Stomach (tissue), 8 donors: ENCODE measurements at regions not wholly inside any gene's neighbourhood (a gene's known extent, or its start where the extent isn't known, plus 50 kb on each side); places are given as distances from the start of the nearest gene placed in this dataset.

Experiments used
- DNase-seq, 2 donors: peaks; one replicate each; pipeline versions ENCODE4 v3.0.0 to v3.0.0-alpha.2; 2013 to 2019
- H3K27ac ChIP-seq, 5 donors: fragments of 200-600 bp in 4 of 5; sonication (generic) in 4 of 5; one replicate each; pipeline ENCODE4 v1.5.1; 2013 to 2019; ENCODE audit warnings: mild to moderate bottlenecking in 1 of 5, moderate library complexity in 1 of 5
- H3K27me3 ChIP-seq, 3 donors: fragments of 200-600 bp; sonication (generic); one replicate each; pipeline ENCODE4 v1.5.1; 2017 to 2019; ENCODE audit warnings: mixed run types in 1 of 3
- H3K36me3 ChIP-seq, 4 donors: fragments of 200-600 bp; sonication (generic); 1 replicate in 3 of 4; 2 replicates in 1 of 4; pipeline ENCODE4 v1.5.1; 2016 to 2019
- H3K4me1 ChIP-seq, 4 donors: fragments of 200-600 bp; sonication (generic); one replicate each; pipeline ENCODE4 v1.5.1; 2016 to 2019
- H3K4me3 ChIP-seq, 4 donors: fragments of 200-600 bp; sonication (generic) in 3 of 4; one replicate each; pipeline ENCODE4 v1.5.1; 2016 to 2019; ENCODE audit warnings: mild to moderate bottlenecking in 1 of 4
- H3K9me3 ChIP-seq, 4 donors: fragments of 200-600 bp; sonication (generic); one replicate each; pipeline ENCODE4 v1.5.1; 2016 to 2019
- EP300 ChIP-seq: sonication (generic); formaldehyde crosslinking; IDR thresholded peaks from one replicate; pipeline ENCODE4 v1.6.1; 2017; ENCODE audit warnings: antibody characterized with exemption
- POLR2A ChIP-seq, 4 donors: fragments of 450-650 bp; IDR thresholded peaks; one replicate each; pipeline ENCODE4 v1.6.1; 2016; ENCODE audit warnings: antibody characterized with exemption in 4 of 4, control low read depth in 2 of 4, mild to moderate bottlenecking in 1 of 4, moderate library complexity in 1 of 4
- POLR2AphosphoS5 ChIP-seq, 3 donors: sonication (generic); formaldehyde crosslinking; IDR thresholded peaks; one replicate each; pipeline ENCODE4 v1.6.1; 2016; ENCODE audit warnings: antibody characterized with exemption in 3 of 3
- WGBS, 5 donors: extraction: QIAGEN DNeasy Blood & Tissue Kit in 3 of 5; methylation state at CpG; one replicate each; pipeline versions ENCODE4 v1.1.5 to v1.1.7; 2013 to 2018; 5-methylcytosine and 5-hydroxymethylcytosine counted together
- intact Hi-C: fragments of 100-400 bp; cut with DNase I; formaldehyde crosslinking; loops from one replicate; pipeline ENCODE4 v1.15.1; 2023; ENCODE audit warnings: low total_unique reads
- TF ChIP-seq, protein P1 (sequence below), 7 experiments: fragments of 450-650 bp in 4 of 7; fragments of 200-600 bp in 3 of 7; sonication (generic) in 3 of 7; IDR thresholded peaks; one replicate each; pipeline ENCODE4 v1.5.1; 2016 to 2019; ENCODE audit warnings: antibody characterized with exemption in 7 of 7, control low read depth in 2 of 7, mild to moderate bottlenecking in 1 of 7
- donor health status: healthy with polysubstance abuse.
- donor health status: Bipolar disorder and iron deficiency.
- donor health status: healthy.

DNA sequence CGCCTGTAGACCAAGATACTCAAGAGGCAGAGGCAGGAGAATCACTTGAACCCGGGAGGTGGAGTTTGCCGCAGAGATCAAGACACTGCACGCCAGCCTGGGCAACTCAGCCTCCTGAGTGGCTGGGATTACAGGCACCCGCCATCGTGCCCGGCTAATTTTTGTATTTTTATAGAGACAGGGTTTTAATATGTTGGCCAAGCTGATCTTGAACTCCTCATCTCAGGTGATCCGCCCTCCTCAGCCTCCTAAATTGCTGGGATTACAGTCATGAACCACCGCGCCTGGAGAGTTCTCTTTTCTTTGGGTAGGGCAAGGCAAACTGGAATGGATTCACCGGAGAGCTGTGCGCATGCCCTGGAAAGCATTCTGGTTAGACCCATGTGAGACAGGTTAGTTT, 179.3 kb upstream of the ALG10B start:
- no peak overlapping the region for H3K4me3 ChIP-seq
- H3K4me1 ChIP-seq = peaks cover 8 to 19% (median 13%) of the 10 kb centered on the region in 4 donors
- H3K27me3 ChIP-seq = peaks cover 0 to 16% (median 0%) of the 10 kb centered on the region in 3 donors
- no peak overlapping the region for H3K27ac ChIP-seq
- intact Hi-C loops = no loop called here
- WGBS, 5 donors = 85 to 97% (median 95%) methylated on average over 12 of the region's 12 CpGs
- TF ChIP-seq EP300 = no peak
- TF ChIP-seq POLR2AphosphoS5 (IDR thresholded peaks at IDR 0.05) = no peak
- TF ChIP-seq, protein P1, sequence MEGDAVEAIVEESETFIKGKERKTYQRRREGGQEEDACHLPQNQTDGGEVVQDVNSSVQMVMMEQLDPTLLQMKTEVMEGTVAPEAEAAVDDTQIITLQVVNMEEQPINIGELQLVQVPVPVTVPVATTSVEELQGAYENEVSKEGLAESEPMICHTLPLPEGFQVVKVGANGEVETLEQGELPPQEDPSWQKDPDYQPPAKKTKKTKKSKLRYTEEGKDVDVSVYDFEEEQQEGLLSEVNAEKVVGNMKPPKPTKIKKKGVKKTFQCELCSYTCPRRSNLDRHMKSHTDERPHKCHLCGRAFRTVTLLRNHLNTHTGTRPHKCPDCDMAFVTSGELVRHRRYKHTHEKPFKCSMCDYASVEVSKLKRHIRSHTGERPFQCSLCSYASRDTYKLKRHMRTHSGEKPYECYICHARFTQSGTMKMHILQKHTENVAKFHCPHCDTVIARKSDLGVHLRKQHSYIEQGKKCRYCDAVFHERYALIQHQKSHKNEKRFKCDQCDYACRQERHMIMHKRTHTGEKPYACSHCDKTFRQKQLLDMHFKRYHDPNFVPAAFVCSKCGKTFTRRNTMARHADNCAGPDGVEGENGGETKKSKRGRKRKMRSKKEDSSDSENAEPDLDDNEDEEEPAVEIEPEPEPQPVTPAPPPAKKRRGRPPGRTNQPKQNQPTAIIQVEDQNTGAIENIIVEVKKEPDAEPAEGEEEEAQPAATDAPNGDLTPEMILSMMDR (IDR thresholded peaks at IDR 0.05) = no peak
- no peak for TF ChIP-seq POLR2A (IDR thresholded peaks at IDR 0.05)
- no peaks in the 10 kb centered on the region for H3K36me3 ChIP-seq
- no peak for DNase-seq
- no peaks in the 10 kb centered on the region for H3K9me3 ChIP-seq

DNA sequence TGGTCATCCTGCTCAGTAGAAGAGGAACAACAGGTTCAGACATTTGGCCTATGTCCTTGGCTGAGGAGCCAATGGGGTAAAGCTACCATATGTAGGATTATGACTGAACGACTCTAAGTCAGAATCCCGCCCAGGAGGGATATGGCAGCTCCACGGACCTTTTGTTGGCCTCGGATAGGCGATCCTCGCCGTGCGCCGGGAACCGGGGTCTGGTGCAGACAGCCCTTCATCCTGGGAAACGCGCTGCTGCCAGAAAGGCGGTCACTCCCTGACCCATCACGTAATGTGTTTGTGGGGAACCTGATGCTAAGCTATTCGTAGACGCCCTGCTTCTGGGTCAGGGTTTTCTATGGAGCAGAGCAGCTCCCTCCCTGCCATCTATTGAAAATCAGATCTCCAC, 178.9 kb upstream of the ALG10B start:
- Histone ChIP-seq H3K36me3 (no peaks in the 10 kb centered on the region), H3K27ac (peak overlapping the region in 1 of 5 donors; percentile 74), H3K4me3 (peak overlapping the region in 1 of 4 donors; percentile 49), H3K27me3 (peaks cover 0 to 16% (median 0%) of the 10 kb centered on the region in 3 donors), H3K9me3 (no peaks in the 10 kb centered on the region), H3K4me1 (peaks cover 5 to 18% (median 13%) of the 10 kb centered on the region in 4 donors)
- 57 to 78% (median 73%) methylated on average over 15 to 16 of the region's 16 CpGs for WGBS, 5 donors
- intact Hi-C loops = no loop called here
- DNase-seq = no peak
- TF ChIP-seq POLR2A (IDR thresholded peaks at IDR 0.05) (no peak), EP300 (no peak), POLR2AphosphoS5 (IDR thresholded peaks at IDR 0.05) (no peak)
- TF ChIP-seq, protein P1 (IDR thresholded peaks at IDR 0.05) = no peak

DNA sequence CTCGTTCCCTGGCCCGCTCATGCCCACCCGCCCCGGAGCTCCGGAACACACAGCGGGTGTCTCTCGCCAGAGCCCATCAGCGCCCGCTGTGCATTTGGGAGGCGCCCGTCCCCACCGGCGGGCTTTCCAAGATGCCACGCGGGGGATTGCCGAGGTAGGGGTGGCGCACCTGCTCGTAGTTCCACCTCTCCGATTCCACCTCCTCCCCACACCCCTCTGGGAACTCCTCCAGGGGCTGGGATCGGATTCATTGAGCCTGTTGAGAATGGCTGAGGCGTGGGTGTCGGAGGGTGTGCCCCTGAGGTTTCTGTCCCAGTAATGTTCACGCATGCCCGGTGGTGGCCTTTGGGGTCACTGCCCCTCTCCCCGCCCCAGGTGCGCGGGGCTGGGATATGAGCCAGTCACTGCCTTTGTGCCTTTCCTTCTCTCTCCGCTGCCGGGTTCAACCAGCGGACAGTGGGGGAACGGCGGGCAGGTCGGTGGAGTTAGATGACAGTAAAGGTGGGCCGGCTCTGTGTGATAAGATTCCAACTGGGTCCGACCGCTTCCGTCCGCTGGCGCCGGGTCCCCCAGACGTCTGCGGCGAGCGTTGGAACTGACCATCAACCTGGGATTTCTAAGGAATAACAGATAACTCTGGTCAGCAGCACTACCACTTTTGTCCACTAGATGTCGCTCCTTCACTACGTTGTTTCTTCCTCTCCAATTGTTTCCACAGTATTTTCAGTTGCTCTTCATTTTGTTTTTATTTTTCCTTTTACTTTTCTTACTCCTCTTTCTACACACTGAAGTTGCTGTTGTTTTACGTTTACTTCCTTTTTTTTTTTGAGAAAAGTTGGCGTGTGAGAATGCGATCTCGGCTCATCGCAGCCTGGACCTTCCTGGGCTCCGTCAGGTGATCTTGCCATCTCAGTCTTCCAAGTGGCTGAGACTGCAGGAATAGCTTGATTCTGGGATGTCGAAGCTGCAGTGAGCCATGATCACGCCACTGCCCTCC, 178.1 kb upstream of the ALG10B start:
- TF ChIP-seq, protein P1 (IDR thresholded peaks at IDR 0.05) = peak in 6 of 7 experiments; percentile 47 to 99 (median 98)
- TF ChIP-seq POLR2A (IDR thresholded peaks at IDR 0.05) (no peak), POLR2AphosphoS5 (IDR thresholded peaks at IDR 0.05) (peak in 1 of 3 donors; percentile 34)

DNA sequence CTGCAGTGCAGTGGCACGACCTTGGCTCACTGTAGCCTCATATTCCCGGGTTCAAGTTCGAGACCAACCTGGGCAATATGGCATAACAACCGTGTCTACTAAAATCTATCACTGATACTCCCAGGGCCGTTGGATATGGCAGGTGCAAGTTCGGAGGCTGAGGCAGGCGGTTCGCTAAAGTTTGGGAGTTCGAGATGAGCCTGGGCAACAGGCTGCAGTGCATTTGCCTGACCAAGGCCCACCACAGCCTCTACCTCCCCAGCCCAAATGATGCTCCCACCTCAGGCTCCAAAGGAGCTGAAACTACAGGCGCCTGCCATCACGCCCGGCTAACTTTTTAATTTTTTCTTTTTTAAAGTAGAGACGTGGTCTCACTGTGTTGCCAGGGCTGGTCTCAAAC, 177.1 kb upstream of the ALG10B start:
- Histone ChIP-seq H3K4me3 (no peak overlapping the region), H3K36me3 (no peaks in the 10 kb centered on the region), H3K9me3 (no peaks in the 10 kb centered on the region), H3K27me3 (peaks cover 0 to 16% (median 0%) of the 10 kb centered on the region in 3 donors), H3K4me1 (peaks cover 4 to 18% (median 13%) of the 10 kb centered on the region in 4 donors), H3K27ac (no peak overlapping the region)
- TF ChIP-seq POLR2AphosphoS5 (IDR thresholded peaks at IDR 0.05) = no peak
- no peak for TF ChIP-seq EP300
- no peak for TF ChIP-seq POLR2A (IDR thresholded peaks at IDR 0.05)
- TF ChIP-seq, protein P1 (IDR thresholded peaks at IDR 0.05) = no peak
- intact Hi-C loops = no loop called here
- no peak for DNase-seq
- WGBS, 5 donors = 73 to 90% (median 83%) methylated on average over 13 of the region's 13 CpGs

More for the DNA sequence above, 178.1 kb upstream of the ALG10B start:
- WGBS, 5 donors = 6 to 11% (median 8%) methylated on average over 47 to 54 of the region's 54 CpGs
- Histone ChIP-seq H3K4me1 (peaks cover 4 to 18% (median 13%) of the 10 kb centered on the region in 4 donors), H3K27ac (peak overlapping the region; percentile 23 to 82 (median 73)), H3K36me3 (no peaks in the 10 kb centered on the region), H3K27me3 (peaks cover 0 to 16% (median 0%) of the 10 kb centered on the region in 3 donors), H3K4me3 (peak overlapping the region; percentile 45 to 53 (median 48)), H3K9me3 (no peaks in the 10 kb centered on the region)
- DNase-seq = peak; percentile 81 to 82
- intact Hi-C loops = no loop called here
